HCT116 (cell line): ENCODE measurements at regions not wholly inside any gene's neighbourhood (a gene's known extent, or its start where the extent isn't known, plus 50 kb on each side); places are given as distances from the start of the nearest gene placed in this dataset.

Source experiments
- ATAC-seq: fragments of 200-7000 bp; cut with Tn5 transposase; 2 replicates; pipeline ENCODE4 v1.9.1; 2020; ENCODE audit warnings: mild to moderate bottlenecking, moderate library complexity
- BruUV-seq: library from RNA; stranded (reverse); fragments of 400-500 nt; replicated peaks from 2 replicates; lab custom pipeline; 2021; lab: Mats Ljungman, UMichigan
- CTCF ChIA-PET: fragments of 300-600 bp; sonication (Branson Sonifier 250); formaldehyde crosslinking; loops from one replicate; lab custom pipeline; 2021; ENCODE audit warnings: antibody characterized with exemption; lab: Charles Lee
- POLR2A ChIA-PET: fragments of 300-600, 350-600 bp; sonication (Branson Sonifier 250); formaldehyde crosslinking; loops from one replicate; lab custom pipeline; 2021; ENCODE audit warnings: antibody characterized with exemption; lab: Charles Lee
- RAD21 ChIA-PET, 2 experiments: fragments of 300-600 bp; sonication (Branson Sonifier 250); formaldehyde crosslinking; loops; one replicate each; lab custom pipeline; 2023; ENCODE audit warnings: low total read pairs in 2 of 2; ENCODE audit not compliant: uncharacterized antibody in 2 of 2, unreplicated experiment in 2 of 2, low non-redundant PET in 1 of 2; lab: Charles Lee
- DNase-seq: peaks from one replicate; pipeline ENCODE4 v3.0.0-alpha.2; 2010; ENCODE audit warnings: low read depth, low spot score
- H2AFZ ChIP-seq: fragments of 200-600 bp; shearing (Covaris generic), sonication (generic); 2 replicates; pipeline ENCODE4 v1.6.1; 2017; ENCODE audit warnings: low read depth, mixed run types, mixed read lengths, antibody characterized with exemption, low read length; ENCODE audit not compliant: poor library complexity, severe bottlenecking
- H3K27ac ChIP-seq: 2 replicates; pipeline ENCODE4 v1.5.1; 2012; ENCODE audit warnings: low read depth, low read length
- H3K27me3 ChIP-seq: fragments of 200-600 bp; sonication (generic); 2 replicates; pipeline ENCODE4 v1.6.1; 2016; ENCODE audit warnings: mixed run types, low read length, mixed read lengths; ENCODE audit not compliant: insufficient read depth
- H3K36me3 ChIP-seq, 2 experiments: fragments of 200-500 bp in 1 of 2; fragments of 200-600 bp in 1 of 2; sonication (Bioruptor generic) in 1 of 2; sonication (generic) in 1 of 2; 2 replicates each; pipeline versions ENCODE4 v1.5.1 to v1.6.1; 2014 to 2016; ENCODE audit warnings: low read length in 2 of 2, inconsistent platforms in 1 of 2, mixed read lengths in 1 of 2, mixed run types in 1 of 2; ENCODE audit not compliant: insufficient read depth in 2 of 2, control insufficient read depth in 1 of 2
- H3K4me1 ChIP-seq, 2 experiments: fragments of 200-600 bp in 1 of 2; sonication (generic) in 1 of 2; 2 replicates each; pipeline versions ENCODE4 v1.5.1 to v1.6.1; 2012 to 2017; ENCODE audit warnings: low read length in 2 of 2, inconsistent platforms in 1 of 2, mild to moderate bottlenecking in 1 of 2, mixed read lengths in 1 of 2, mixed run types in 1 of 2, moderate library complexity in 1 of 2; ENCODE audit not compliant: insufficient read depth in 2 of 2, control insufficient read depth in 1 of 2
- H3K4me2 ChIP-seq: fragments of 200-600 bp; sonication (generic); 2 replicates; pipeline ENCODE4 v1.6.1; 2017; ENCODE audit warnings: mixed run types, low read length, mixed read lengths
- H3K4me3 ChIP-seq, 2 experiments: fragments of 200-600 bp in 1 of 2; sonication (generic) in 1 of 2; replicated peaks in 1 of 2; 2 replicates each; pipeline ENCODE4 v1.5.1; 2011 to 2016; ENCODE audit warnings: low read length in 2 of 2, control low read depth in 1 of 2, low read depth in 1 of 2, mild to moderate bottlenecking in 1 of 2, mixed read lengths in 1 of 2, mixed run types in 1 of 2
- H3K79me2 ChIP-seq: fragments of 200-600 bp; sonication (generic); 2 replicates; pipeline ENCODE4 v1.6.1; 2017; ENCODE audit warnings: mild to moderate bottlenecking, mixed run types, low read length, moderate library complexity, mixed read lengths; ENCODE audit not compliant: insufficient read depth
- H3K9ac ChIP-seq: fragments of 200-600 bp; sonication (generic); 2 replicates; pipeline ENCODE4 v1.6.1; 2016; ENCODE audit warnings: low read length, mixed read lengths
- H3K9me2 ChIP-seq: fragments of 200-600 bp; sonication (generic), shearing (Covaris generic); 2 replicates; pipeline ENCODE4 v1.6.1; 2017; ENCODE audit warnings: mixed run types, mild to moderate bottlenecking, moderate library complexity; ENCODE audit not compliant: insufficient read depth
- H3K9me3 ChIP-seq, 2 experiments: fragments of 200-500 bp in 1 of 2; fragments of 200-600 bp in 1 of 2; sonication (Bioruptor generic) in 1 of 2; sonication (generic) in 1 of 2; 2 replicates each; pipeline ENCODE4 v1.6.1; 2014 to 2017; ENCODE audit warnings: low read length in 2 of 2, mixed read lengths in 2 of 2, inconsistent platforms in 1 of 2, low read depth in 1 of 2, mild to moderate bottlenecking in 1 of 2, mixed run types in 1 of 2, moderate library complexity in 1 of 2; ENCODE audit not compliant: control insufficient read depth in 1 of 2, insufficient read depth in 1 of 2
- H4K20me1 ChIP-seq: fragments of 200-600 bp; sonication (generic), shearing (Covaris generic); 2 replicates; pipeline ENCODE4 v1.6.1; 2017; ENCODE audit warnings: mixed run types, mild to moderate bottlenecking, moderate library complexity; ENCODE audit not compliant: insufficient read depth
- CBX3 ChIP-seq: IDR thresholded peaks from 2 replicates; pipeline ENCODE4 v1.6.1; 2012; ENCODE audit warnings: low read depth
- CEBPB ChIP-seq: IDR thresholded peaks from 2 replicates; pipeline ENCODE4 v1.6.1; 2012; ENCODE audit warnings: low read depth
- ELF1 ChIP-seq: IDR thresholded peaks from 2 replicates; pipeline ENCODE4 v1.6.1; 2012; ENCODE audit warnings: low read depth, borderline replicate concordance
- EZH2 ChIP-seq: fragments of 200-600 bp; sonication (generic); IDR thresholded peaks from 2 replicates; pipeline ENCODE4 v1.6.1; 2017; ENCODE audit warnings: antibody characterized with exemption, mixed run types
- FOSL1 ChIP-seq: IDR thresholded peaks from 2 replicates; pipeline ENCODE4 v1.6.1; 2012; ENCODE audit warnings: low read depth
- JUND ChIP-seq: IDR thresholded peaks from 2 replicates; pipeline ENCODE4 v1.6.1; 2012
- POLR2A ChIP-seq: IDR thresholded peaks from 2 replicates; pipeline ENCODE4 v1.7.0; 2011; ENCODE audit warnings: borderline replicate concordance; ENCODE audit not compliant: insufficient read depth, insufficient read length; ENCODE audit errors: extremely low read depth
- POLR2AphosphoS5 ChIP-seq: IDR thresholded peaks from 2 replicates; pipeline ENCODE4 v1.6.1; 2011; ENCODE audit warnings: mild to moderate bottlenecking, low read depth, low read length, moderate library complexity
- RAD21 ChIP-seq: IDR thresholded peaks from 2 replicates; pipeline ENCODE4 v1.6.1; 2012; ENCODE audit warnings: low read depth, mild to moderate bottlenecking
- SRF ChIP-seq: IDR thresholded peaks from 2 replicates; pipeline ENCODE4 v1.6.1; 2012; ENCODE audit warnings: low read depth
- ZNF274 ChIP-seq: fragments of 200-500 bp; sonication (Bioruptor generic); IDR thresholded peaks from 2 replicates; pipeline ENCODE4 v1.6.1; 2014; ENCODE audit warnings: mild to moderate bottlenecking, low read depth, low read length, inconsistent platforms
- intact Hi-C: fragments of 100-400 bp; cut with micrococcal nuclease; formaldehyde crosslinking; loops from 2 replicates; pipeline ENCODE4 v1.10.0; 2022
- TF ChIP-seq, protein P1 (sequence below): IDR thresholded peaks from 2 replicates; pipeline ENCODE4 v1.6.1; 2012; ENCODE audit warnings: low read depth
- TF ChIP-seq, protein P2 (sequence below): IDR thresholded peaks from 2 replicates; pipeline ENCODE4 v1.6.1; 2011; ENCODE audit warnings: mild to moderate bottlenecking, low read length, moderate library complexity; ENCODE audit not compliant: insufficient replicate concordance; ENCODE audit errors: extremely low read depth
- TF ChIP-seq, protein P3 (sequence below): IDR thresholded peaks from 2 replicates; pipeline ENCODE4 v1.6.1; 2012
- TF ChIP-seq, protein P4 (sequence below), 3 experiments: fragments of 200-600 bp in 1 of 3; sonication (generic) in 1 of 3; IDR thresholded peaks in 2 of 3; conservative IDR thresholded peaks in 1 of 3; 2 replicates each; pipeline ENCODE4 v1.5.1; 2012 to 2017; ENCODE audit warnings: low read depth in 2 of 3, low read length in 2 of 3, antibody characterized with exemption in 1 of 3, borderline replicate concordance in 1 of 3, control low read depth in 1 of 3, mild to moderate bottlenecking in 1 of 3, mixed read lengths in 1 of 3, mixed run types in 1 of 3, moderate library complexity in 1 of 3; ENCODE audit not compliant: insufficient read depth in 1 of 3

DNA sequence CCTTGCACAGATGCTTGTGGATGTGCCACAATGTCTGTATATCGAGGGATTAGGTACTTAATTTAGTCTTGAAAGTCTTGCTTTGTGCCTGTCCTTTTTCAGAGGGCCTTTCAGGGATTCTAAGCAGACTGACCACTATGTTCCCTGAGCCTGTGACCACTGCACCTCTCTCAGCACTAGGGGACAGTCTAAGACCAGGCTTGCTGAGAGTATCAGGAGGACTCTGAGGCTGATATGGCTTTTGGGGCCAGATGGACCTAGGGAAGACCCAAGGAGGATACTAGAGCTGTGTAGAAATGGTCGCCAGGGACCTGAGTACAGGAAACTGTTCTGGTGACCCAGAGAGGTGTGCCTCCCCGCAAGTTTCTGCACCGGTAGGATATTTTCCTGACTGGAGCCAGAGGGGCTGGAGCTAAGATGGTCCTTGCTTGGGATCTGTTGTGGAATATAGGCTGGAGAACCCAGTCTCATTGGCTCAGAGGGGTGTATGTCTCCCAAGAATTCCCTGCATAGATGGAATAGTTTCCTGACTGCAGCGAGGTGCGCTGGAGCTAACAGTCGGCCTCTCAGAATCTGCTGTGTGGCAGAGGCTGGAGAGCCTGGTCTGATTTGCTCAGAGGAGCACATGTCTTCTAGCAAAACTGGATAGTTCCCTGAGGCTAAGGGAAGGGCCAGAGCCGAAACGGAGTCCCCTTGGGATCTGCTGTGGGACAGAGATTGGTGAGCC lies 213.2 kb upstream of the DCBLD2 start:
- Histone ChIP-seq H3K4me3 (no peak overlapping the region), H3K27me3 (no peaks in the 10 kb centered on the region), H3K9me3 (no peaks in the 10 kb centered on the region), H3K27ac (no peak overlapping the region), H3K79me2 (no peaks in the 10 kb centered on the region), H3K9me2 (no peaks in the 10 kb centered on the region), H3K4me1 (no peaks in the 10 kb centered on the region), H2AFZ (no peak overlapping the region), H4K20me1 (no peaks in the 10 kb centered on the region), H3K4me2 (no peak overlapping the region), H3K9ac (no peak overlapping the region), H3K36me3 (no peaks in the 10 kb centered on the region)
- intact Hi-C loops: loop anchor here (1.0 to 10.0 kb wide), 4 partner anchors 59 to 639 kb away; no protein-coding TSS in a partner anchor
- TF ChIP-seq POLR2AphosphoS5: no peak
- TF ChIP-seq POLR2A: no peak
- TF ChIP-seq, protein P1, sequence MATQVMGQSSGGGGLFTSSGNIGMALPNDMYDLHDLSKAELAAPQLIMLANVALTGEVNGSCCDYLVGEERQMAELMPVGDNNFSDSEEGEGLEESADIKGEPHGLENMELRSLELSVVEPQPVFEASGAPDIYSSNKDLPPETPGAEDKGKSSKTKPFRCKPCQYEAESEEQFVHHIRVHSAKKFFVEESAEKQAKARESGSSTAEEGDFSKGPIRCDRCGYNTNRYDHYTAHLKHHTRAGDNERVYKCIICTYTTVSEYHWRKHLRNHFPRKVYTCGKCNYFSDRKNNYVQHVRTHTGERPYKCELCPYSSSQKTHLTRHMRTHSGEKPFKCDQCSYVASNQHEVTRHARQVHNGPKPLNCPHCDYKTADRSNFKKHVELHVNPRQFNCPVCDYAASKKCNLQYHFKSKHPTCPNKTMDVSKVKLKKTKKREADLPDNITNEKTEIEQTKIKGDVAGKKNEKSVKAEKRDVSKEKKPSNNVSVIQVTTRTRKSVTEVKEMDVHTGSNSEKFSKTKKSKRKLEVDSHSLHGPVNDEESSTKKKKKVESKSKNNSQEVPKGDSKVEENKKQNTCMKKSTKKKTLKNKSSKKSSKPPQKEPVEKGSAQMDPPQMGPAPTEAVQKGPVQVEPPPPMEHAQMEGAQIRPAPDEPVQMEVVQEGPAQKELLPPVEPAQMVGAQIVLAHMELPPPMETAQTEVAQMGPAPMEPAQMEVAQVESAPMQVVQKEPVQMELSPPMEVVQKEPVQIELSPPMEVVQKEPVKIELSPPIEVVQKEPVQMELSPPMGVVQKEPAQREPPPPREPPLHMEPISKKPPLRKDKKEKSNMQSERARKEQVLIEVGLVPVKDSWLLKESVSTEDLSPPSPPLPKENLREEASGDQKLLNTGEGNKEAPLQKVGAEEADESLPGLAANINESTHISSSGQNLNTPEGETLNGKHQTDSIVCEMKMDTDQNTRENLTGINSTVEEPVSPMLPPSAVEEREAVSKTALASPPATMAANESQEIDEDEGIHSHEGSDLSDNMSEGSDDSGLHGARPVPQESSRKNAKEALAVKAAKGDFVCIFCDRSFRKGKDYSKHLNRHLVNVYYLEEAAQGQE: no peak
- TF ChIP-seq ELF1: no peak
- TF ChIP-seq FOSL1: no peak
- no peak for TF ChIP-seq ZNF274
- TF ChIP-seq, protein P2, sequence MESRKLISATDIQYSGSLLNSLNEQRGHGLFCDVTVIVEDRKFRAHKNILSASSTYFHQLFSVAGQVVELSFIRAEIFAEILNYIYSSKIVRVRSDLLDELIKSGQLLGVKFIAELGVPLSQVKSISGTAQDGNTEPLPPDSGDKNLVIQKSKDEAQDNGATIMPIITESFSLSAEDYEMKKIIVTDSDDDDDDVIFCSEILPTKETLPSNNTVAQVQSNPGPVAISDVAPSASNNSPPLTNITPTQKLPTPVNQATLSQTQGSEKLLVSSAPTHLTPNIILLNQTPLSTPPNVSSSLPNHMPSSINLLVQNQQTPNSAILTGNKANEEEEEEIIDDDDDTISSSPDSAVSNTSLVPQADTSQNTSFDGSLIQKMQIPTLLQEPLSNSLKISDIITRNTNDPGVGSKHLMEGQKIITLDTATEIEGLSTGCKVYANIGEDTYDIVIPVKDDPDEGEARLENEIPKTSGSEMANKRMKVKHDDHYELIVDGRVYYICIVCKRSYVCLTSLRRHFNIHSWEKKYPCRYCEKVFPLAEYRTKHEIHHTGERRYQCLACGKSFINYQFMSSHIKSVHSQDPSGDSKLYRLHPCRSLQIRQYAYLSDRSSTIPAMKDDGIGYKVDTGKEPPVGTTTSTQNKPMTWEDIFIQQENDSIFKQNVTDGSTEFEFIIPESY: no peak
- no peak for TF ChIP-seq SRF
- TF ChIP-seq, protein P3, sequence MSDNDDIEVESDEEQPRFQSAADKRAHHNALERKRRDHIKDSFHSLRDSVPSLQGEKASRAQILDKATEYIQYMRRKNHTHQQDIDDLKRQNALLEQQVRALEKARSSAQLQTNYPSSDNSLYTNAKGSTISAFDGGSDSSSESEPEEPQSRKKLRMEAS: no peak
- no peak for TF ChIP-seq JUND
- TF ChIP-seq CEBPB: no peak
- TF ChIP-seq RAD21: peak; percentile 86
- no peak for TF ChIP-seq CBX3
- no peak for TF ChIP-seq EZH2
- TF ChIP-seq, protein P4, sequence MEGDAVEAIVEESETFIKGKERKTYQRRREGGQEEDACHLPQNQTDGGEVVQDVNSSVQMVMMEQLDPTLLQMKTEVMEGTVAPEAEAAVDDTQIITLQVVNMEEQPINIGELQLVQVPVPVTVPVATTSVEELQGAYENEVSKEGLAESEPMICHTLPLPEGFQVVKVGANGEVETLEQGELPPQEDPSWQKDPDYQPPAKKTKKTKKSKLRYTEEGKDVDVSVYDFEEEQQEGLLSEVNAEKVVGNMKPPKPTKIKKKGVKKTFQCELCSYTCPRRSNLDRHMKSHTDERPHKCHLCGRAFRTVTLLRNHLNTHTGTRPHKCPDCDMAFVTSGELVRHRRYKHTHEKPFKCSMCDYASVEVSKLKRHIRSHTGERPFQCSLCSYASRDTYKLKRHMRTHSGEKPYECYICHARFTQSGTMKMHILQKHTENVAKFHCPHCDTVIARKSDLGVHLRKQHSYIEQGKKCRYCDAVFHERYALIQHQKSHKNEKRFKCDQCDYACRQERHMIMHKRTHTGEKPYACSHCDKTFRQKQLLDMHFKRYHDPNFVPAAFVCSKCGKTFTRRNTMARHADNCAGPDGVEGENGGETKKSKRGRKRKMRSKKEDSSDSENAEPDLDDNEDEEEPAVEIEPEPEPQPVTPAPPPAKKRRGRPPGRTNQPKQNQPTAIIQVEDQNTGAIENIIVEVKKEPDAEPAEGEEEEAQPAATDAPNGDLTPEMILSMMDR (IDR thresholded peaks at IDR 0.05 in 2 of 3, conservative IDR thresholded peaks at IDR 0.05 in 1 of 3; ENCODE audit: borderline replicate concordance in 1 of 3, insufficient read depth in 1 of 3, low read depth in 2 of 3, low read length in 2 of 3): peak; percentile 57 to 91 (median 85); a peak in 5 of 6 replicates
- DNase-seq (peak; percentile 49), ATAC-seq (peak; percentile 100)
- ChIA-PET POLR2A (no interaction called here), CTCF (interaction anchor here (1.7 to 2.6 kb wide), 4 partner anchors 58 to 674 kb away, joined by 5 to 18 read pairs (median 6); no protein-coding TSS in a partner anchor), RAD21 (interaction anchor here in 1 of 2 experiments (1.3 kb wide), 1 partner anchor 58 kb away, joined by 4 read pairs; no protein-coding TSS in a partner anchor)
- no TSS peak for BruUV-seq
